ENCODE measurements at regions not wholly inside any gene's neighbourhood (a gene's known extent, or its start where the extent isn't known, plus 50 kb on each side); places are given as distances from the start of the nearest gene placed in this dataset.

DNA sequence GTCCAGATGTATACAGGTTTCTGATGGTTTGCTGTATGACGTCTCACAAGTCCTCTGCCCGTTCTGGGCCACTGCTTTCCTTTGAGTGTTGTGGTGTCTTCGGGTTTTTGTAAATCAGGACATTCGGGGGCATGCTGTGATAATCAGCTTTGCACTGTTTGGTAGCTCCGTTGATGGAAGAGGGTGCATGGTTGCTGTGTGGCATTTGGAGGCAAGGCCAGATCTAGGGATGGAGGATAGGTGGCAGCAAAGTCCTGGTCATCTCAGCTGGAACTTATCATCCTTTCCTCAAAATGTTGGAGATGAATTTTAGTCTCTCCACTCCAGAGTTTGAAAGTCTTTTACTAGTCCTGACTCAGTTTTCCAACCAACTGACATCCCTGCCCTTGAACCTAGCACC, 91.0 kb downstream of the SCP2D1 start:
- no peaks in the 10 kb centered on the region for H3K79me2 ChIP-seq (ENCODE audit: control insufficient read depth, insufficient read depth, low read length)
- H3K9me1 ChIP-seq (ENCODE audit: control insufficient read depth, extremely low read depth, insufficient read depth, low read length) = no peaks in the 10 kb centered on the region
- H3K9me3 ChIP-seq (ENCODE audit: control insufficient read depth, low read depth, low read length) = no peaks in the 10 kb centered on the region
- dilution Hi-C loops (cut with MboI; ENCODE audit: extremely low pct_ligation_motif_present, low sequenced_read_pairs) = no loop called here
- TF ChIP-seq, protein P1, sequence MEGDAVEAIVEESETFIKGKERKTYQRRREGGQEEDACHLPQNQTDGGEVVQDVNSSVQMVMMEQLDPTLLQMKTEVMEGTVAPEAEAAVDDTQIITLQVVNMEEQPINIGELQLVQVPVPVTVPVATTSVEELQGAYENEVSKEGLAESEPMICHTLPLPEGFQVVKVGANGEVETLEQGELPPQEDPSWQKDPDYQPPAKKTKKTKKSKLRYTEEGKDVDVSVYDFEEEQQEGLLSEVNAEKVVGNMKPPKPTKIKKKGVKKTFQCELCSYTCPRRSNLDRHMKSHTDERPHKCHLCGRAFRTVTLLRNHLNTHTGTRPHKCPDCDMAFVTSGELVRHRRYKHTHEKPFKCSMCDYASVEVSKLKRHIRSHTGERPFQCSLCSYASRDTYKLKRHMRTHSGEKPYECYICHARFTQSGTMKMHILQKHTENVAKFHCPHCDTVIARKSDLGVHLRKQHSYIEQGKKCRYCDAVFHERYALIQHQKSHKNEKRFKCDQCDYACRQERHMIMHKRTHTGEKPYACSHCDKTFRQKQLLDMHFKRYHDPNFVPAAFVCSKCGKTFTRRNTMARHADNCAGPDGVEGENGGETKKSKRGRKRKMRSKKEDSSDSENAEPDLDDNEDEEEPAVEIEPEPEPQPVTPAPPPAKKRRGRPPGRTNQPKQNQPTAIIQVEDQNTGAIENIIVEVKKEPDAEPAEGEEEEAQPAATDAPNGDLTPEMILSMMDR (optimal IDR thresholded peaks at IDR 0.05 in 1 of 3, IDR thresholded peaks at IDR 0.05 in 1 of 3, conservative IDR thresholded peaks at IDR 0.05 in 1 of 3; ENCODE audit: extremely low read depth in 1 of 3, insufficient read depth in 2 of 3, low read length in 3 of 3) = peak; percentile 27 to 86 (median 64)
- no peak for TF ChIP-seq EZH2 (IDR thresholded peaks at IDR 0.05; ENCODE audit: low read length)
- no peak overlapping the region for H3K27ac ChIP-seq (ENCODE audit: control insufficient read depth, insufficient read depth, low read length)
- no peak overlapping the region for H3K4me2 ChIP-seq (ENCODE audit: control insufficient read depth, extremely low read depth, insufficient read depth, low read depth, low read length)
- no peaks in the 10 kb centered on the region for H3K27me3 ChIP-seq (ENCODE audit: control insufficient read depth, extremely low read depth, insufficient read depth, low read length)
- no peaks in the 10 kb centered on the region for H3K36me3 ChIP-seq (ENCODE audit: control insufficient read depth in 2 of 2, extremely low read depth in 1 of 2, insufficient read depth in 2 of 2, low read length in 2 of 2)
- H3K4me3 ChIP-seq (ENCODE audit: control insufficient read depth in 2 of 3, extremely low read depth in 1 of 3, insufficient read depth in 2 of 3, low read depth in 1 of 3, low read length in 3 of 3) = no peak overlapping the region
- peak; percentile 71 for FAIRE-seq
- no peak overlapping the region for H2AFZ ChIP-seq (ENCODE audit: control insufficient read depth, low read length)
- H3K9ac ChIP-seq (ENCODE audit: control insufficient read depth, extremely low read depth, insufficient read depth, low read length) = no peak overlapping the region
- no peaks in the 10 kb centered on the region for H3K4me1 ChIP-seq (ENCODE audit: control insufficient read depth, extremely low read depth, insufficient read depth, low read length)
- no peaks in the 10 kb centered on the region for H4K20me1 ChIP-seq (ENCODE audit: control insufficient read depth, extremely low read depth, insufficient read depth, low read length)
- DNase-seq (ENCODE audit: low read depth, low spot score) = no peak

DNA sequence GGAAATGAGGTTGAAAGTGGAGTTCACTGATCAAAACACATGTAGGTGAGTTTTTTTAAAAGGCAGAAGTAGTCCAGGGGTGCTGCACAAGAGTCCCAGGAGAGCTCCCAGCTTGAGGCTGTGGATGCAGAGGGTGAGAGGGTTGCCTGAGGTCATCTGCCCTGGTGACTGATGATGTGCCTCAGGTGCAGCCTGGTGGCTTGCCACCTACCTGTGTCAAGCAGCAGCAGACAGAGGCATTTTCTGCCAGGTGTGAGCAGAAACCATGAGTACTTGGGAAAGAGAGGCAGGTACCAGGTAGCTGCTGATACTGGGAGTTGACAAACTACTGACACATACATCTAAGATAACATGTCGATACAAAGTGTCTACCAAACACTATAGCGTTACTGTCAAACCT, 92.5 kb downstream of the SCP2D1 start:
- Histone ChIP-seq H3K9me3 (ENCODE audit: control insufficient read depth, low read depth, low read length) (no peaks in the 10 kb centered on the region), H3K27ac (ENCODE audit: control insufficient read depth, insufficient read depth, low read length) (no peak overlapping the region), H3K9me1 (ENCODE audit: control insufficient read depth, extremely low read depth, insufficient read depth, low read length) (no peaks in the 10 kb centered on the region), H3K79me2 (ENCODE audit: control insufficient read depth, insufficient read depth, low read length) (no peaks in the 10 kb centered on the region), H3K4me3 (ENCODE audit: control insufficient read depth in 2 of 3, extremely low read depth in 1 of 3, insufficient read depth in 2 of 3, low read depth in 1 of 3, low read length in 3 of 3) (no peak overlapping the region), H3K9ac (ENCODE audit: control insufficient read depth, extremely low read depth, insufficient read depth, low read length) (no peak overlapping the region), H4K20me1 (ENCODE audit: control insufficient read depth, extremely low read depth, insufficient read depth, low read length) (no peaks in the 10 kb centered on the region), H2AFZ (ENCODE audit: control insufficient read depth, low read length) (no peak overlapping the region), H3K27me3 (ENCODE audit: control insufficient read depth, extremely low read depth, insufficient read depth, low read length) (no peaks in the 10 kb centered on the region), H3K4me2 (ENCODE audit: control insufficient read depth, extremely low read depth, insufficient read depth, low read depth, low read length) (no peak overlapping the region), H3K36me3 (ENCODE audit: control insufficient read depth in 2 of 2, extremely low read depth in 1 of 2, insufficient read depth in 2 of 2, low read length in 2 of 2) (no peaks in the 10 kb centered on the region), H3K4me1 (ENCODE audit: control insufficient read depth, extremely low read depth, insufficient read depth, low read length) (no peaks in the 10 kb centered on the region)
- FAIRE-seq (no peak), DNase-seq (ENCODE audit: low read depth, low spot score) (no peak)
- dilution Hi-C loops (cut with MboI; ENCODE audit: extremely low pct_ligation_motif_present, low sequenced_read_pairs) = no loop called here
- TF ChIP-seq, protein P1 (optimal IDR thresholded peaks at IDR 0.05 in 1 of 3, IDR thresholded peaks at IDR 0.05 in 1 of 3, conservative IDR thresholded peaks at IDR 0.05 in 1 of 3; ENCODE audit: extremely low read depth in 1 of 3, insufficient read depth in 2 of 3, low read length in 3 of 3) = no peak
- no peak for TF ChIP-seq EZH2 (IDR thresholded peaks at IDR 0.05; ENCODE audit: low read length)
